GM23248 (cell line): ENCODE measurements at regions not wholly inside any gene's neighbourhood (a gene's known extent, or its start where the extent isn't known, plus 50 kb on each side); places are given as distances from the start of the nearest gene placed in this dataset.

Experiments used
- DNase-seq: peaks from one replicate; pipeline ENCODE4 v3.0.0-alpha.2; 2015
- H2AFZ ChIP-seq: fragments of 200-600 bp; sonication (generic); 2 replicates; pipeline ENCODE4 v1.6.1; 2016; ENCODE audit warnings: antibody characterized with exemption
- H3F3A ChIP-seq: fragments of 200-600 bp; sonication (generic); 2 replicates; pipeline ENCODE4 v1.6.1; 2016; ENCODE audit warnings: mild to moderate bottlenecking, antibody characterized with exemption, mixed run types; ENCODE audit not compliant: insufficient read depth
- H3K27ac ChIP-seq: fragments of 200-600 bp; sonication (generic); 2 replicates; pipeline ENCODE4 v1.5.1; 2016; ENCODE audit warnings: mild to moderate bottlenecking
- H3K27me3 ChIP-seq: fragments of 200-600 bp; sonication (generic); replicated peaks from 2 replicates; pipeline ENCODE4 v1.6.1; 2016; ENCODE audit warnings: mild to moderate bottlenecking; ENCODE audit not compliant: insufficient read depth
- H3K36me3 ChIP-seq: fragments of 200-600 bp; sonication (generic); 2 replicates; pipeline ENCODE4 v1.6.1; 2016; ENCODE audit warnings: low read depth, mild to moderate bottlenecking
- H3K4me1 ChIP-seq: fragments of 200-600 bp; sonication (generic); 2 replicates; pipeline ENCODE4 v1.6.1; 2016; ENCODE audit warnings: mild to moderate bottlenecking; ENCODE audit not compliant: insufficient read depth
- H3K4me2 ChIP-seq: fragments of 200-600 bp; sonication (generic); one replicate; pipeline ENCODE4 v1.6.1; 2016; ENCODE audit warnings: mild to moderate bottlenecking; ENCODE audit not compliant: unreplicated experiment
- H3K4me3 ChIP-seq: fragments of 200-600 bp; sonication (generic); 2 replicates; pipeline ENCODE4 v1.5.1; 2016; ENCODE audit warnings: mild to moderate bottlenecking
- H3K79me2 ChIP-seq: fragments of 200-600 bp; sonication (generic); 2 replicates; pipeline ENCODE4 v1.6.1; 2016; ENCODE audit warnings: mild to moderate bottlenecking; ENCODE audit not compliant: insufficient read depth
- H3K9ac ChIP-seq: fragments of 200-600 bp; sonication (generic); 2 replicates; pipeline ENCODE4 v1.6.1; 2016; ENCODE audit warnings: mild to moderate bottlenecking
- H3K9me2 ChIP-seq: fragments of 200-600 bp; sonication (generic); 2 replicates; pipeline ENCODE4 v1.6.1; 2016; ENCODE audit warnings: mixed run types, mild to moderate bottlenecking, moderate library complexity; ENCODE audit not compliant: insufficient read depth
- H3K9me3 ChIP-seq: fragments of 200-600 bp; sonication (generic); one replicate; pipeline ENCODE4 v1.6.1; 2017; ENCODE audit warnings: low read depth
- H4K20me1 ChIP-seq: fragments of 200-600 bp; sonication (generic); 2 replicates; pipeline ENCODE4 v1.6.0; 2016; ENCODE audit not compliant: insufficient read depth
- EZH2 ChIP-seq: fragments of 200-600 bp; sonication (generic); IDR thresholded peaks from 2 replicates; pipeline ENCODE4 v1.6.1; 2018; ENCODE audit warnings: antibody characterized with exemption, mild to moderate bottlenecking; ENCODE audit not compliant: insufficient read depth, poor library complexity, severe bottlenecking
- EZH2phosphoT487 ChIP-seq: fragments of 200-600 bp; sonication (generic); IDR thresholded peaks from 2 replicates; pipeline ENCODE4 v1.6.1; 2018; ENCODE audit warnings: antibody characterized with exemption, moderate library complexity, mild to moderate bottlenecking, low read depth; ENCODE audit not compliant: insufficient read depth
- WGBS, 2 experiments: methylation state at CpG; one replicate each; pipeline ENCODE4 v1.1.6; 2015 to 2017; ENCODE audit warnings: low lambda C conversion rate in 2 of 2, low coverage in 1 of 2; ENCODE audit errors: missing lambda C conversion rate in 2 of 2; 5-methylcytosine and 5-hydroxymethylcytosine counted together
- in situ Hi-C: fragments of 300-500 bp; cut with MboI; formaldehyde crosslinking; loops from 2 replicates; pipeline ENCODE4 v1.15.0; 2020

DNA sequence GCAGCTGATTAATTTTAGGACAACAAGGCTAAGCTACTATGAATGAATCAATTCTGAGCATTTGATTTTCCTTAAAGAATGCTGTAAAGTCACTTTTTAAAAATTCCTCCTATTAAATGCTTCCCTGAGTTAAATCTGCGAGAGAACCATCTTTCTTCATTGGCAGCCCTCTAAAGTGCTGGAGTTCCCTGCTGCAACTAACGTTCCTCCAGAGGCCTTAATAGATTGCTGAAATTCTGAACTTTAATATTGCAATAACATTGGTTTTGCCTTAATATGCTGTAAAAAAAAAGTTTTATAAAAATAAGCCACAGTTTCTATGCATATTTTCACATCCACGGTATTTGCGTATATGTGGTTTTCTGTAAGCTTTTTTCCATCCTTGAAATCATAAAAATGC is 298.0 kb upstream of the PIK3R1 start:
- no peak overlapping the region for H3K27ac ChIP-seq

DNA sequence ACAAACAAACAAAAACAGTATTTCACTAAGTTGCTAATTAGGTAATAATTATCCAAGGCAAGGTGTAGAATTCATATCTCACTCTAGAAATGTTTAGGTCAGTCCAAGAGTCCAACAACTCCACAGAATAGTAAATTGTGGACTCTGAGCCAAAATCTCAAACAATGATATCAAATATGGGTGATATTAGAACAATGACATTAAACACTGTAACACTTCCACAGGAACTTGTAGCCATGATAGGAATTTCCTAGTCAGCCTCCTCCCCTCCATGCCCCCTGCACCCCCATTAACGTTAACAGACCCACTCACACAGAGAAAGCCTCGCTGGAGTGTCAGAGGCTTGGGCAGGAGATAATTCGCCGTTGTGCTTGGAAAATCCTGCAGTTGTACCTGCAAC is 305.0 kb upstream of the PIK3R1 start:
- in situ Hi-C loops, result no loop called here
- Histone ChIP-seq H3K9me3 (no peaks in the 10 kb centered on the region), H3K9ac (no peak overlapping the region), H3K4me2 (no peak overlapping the region), H3K9me2 (no peaks in the 10 kb centered on the region), H3K27ac (no peak overlapping the region), H4K20me1 (no peaks in the 10 kb centered on the region), H3K36me3 (no peaks in the 10 kb centered on the region), H3K27me3 (no peaks in the 10 kb centered on the region), H3K4me1 (no peaks in the 10 kb centered on the region), H3K79me2 (no peaks in the 10 kb centered on the region), H3F3A (no peaks in the 10 kb centered on the region), H2AFZ (no peak overlapping the region), H3K4me3 (no peak overlapping the region)
- no peak for TF ChIP-seq EZH2phosphoT487
- no peak for TF ChIP-seq EZH2
- 79 to 82% methylated on average over 4 of the region's 4 CpGs for WGBS, 2 experiments
- DNase-seq, result no peak

More for the DNA sequence above, 298.0 kb upstream of the PIK3R1 start:
- Histone ChIP-seq H3K4me1 (no peaks in the 10 kb centered on the region), H3K4me2 (no peak overlapping the region), H3K9me2 (no peaks in the 10 kb centered on the region), H3K9me3 (no peaks in the 10 kb centered on the region), H3K9ac (no peak overlapping the region), H3K4me3 (no peak overlapping the region), H4K20me1 (no peaks in the 10 kb centered on the region), H3F3A (no peaks in the 10 kb centered on the region), H3K36me3 (no peaks in the 10 kb centered on the region), H3K79me2 (no peaks in the 10 kb centered on the region), H3K27me3 (no peaks in the 10 kb centered on the region), H2AFZ (no peak overlapping the region)
- in situ Hi-C loops, result no loop called here
- DNase-seq, result no peak
- TF ChIP-seq EZH2phosphoT487 (no peak), EZH2 (no peak)
- 63 to 64% methylated on average over 4 of the region's 4 CpGs for WGBS, 2 experiments

DNA sequence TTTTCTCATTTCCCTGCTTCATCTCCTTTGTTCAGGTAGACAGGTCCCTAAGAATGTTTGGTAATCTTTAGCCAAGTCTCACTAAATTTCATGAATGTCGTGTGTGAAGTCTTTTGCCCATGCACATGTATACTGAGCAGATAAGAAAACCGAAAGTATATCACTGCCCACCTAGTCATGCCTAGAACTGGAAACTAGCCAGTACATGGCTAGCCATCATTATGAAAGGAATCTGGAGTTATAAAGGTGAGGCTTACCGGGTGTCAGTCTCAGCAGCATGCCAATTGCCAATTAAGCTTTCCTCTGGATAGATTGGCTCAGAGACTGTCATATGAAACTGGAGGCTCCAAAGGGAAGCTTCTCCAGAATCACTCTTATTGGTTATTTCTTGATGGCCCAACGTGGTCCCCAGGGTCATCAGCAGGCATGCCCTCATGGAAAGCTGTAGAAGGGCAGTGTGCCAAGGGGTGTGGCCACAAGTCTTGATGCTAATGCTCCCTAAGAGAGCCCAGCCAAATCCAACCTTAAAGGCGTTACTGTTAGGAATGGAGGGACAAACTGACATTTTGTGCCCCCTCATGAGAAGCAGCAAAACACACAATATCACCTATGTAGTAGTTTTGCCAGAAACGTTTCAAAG is 307.3 kb upstream of the PIK3R1 start:
- DNase-seq, result no peak

DNA sequence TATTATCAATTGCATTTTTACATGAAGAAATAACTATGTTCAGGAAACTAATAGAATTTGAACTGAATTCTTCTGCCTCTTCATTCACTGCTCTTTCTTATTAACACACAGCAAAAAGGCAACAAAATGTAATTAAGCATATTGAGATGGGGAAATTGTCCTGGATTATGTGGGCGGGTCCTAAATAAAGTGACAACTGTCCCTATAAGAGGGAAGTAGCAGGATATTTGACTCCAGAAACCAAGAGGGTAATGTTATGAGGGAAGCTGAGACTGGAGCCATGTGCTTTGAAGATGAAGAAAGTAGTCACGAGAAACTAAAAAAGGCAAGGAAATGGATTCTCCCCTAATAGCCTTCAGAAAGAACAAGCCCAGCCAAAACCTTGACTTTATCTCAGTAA is 311.2 kb upstream of the PIK3R1 start:
- Histone ChIP-seq H3K4me2 (no peak overlapping the region), H4K20me1 (no peaks in the 10 kb centered on the region), H3F3A (no peaks in the 10 kb centered on the region), H3K9ac (no peak overlapping the region), H3K4me3 (no peak overlapping the region), H3K9me3 (no peaks in the 10 kb centered on the region), H2AFZ (no peak overlapping the region), H3K4me1 (no peaks in the 10 kb centered on the region), H3K36me3 (no peaks in the 10 kb centered on the region), H3K27me3 (no peaks in the 10 kb centered on the region), H3K79me2 (no peaks in the 10 kb centered on the region), H3K27ac (no peak overlapping the region), H3K9me2 (no peaks in the 10 kb centered on the region)
- TF ChIP-seq EZH2phosphoT487, result no peak
- no peak for TF ChIP-seq EZH2
- DNase-seq, result no peak
- 82 to 87% methylated on average over 2 of the region's 2 CpGs for WGBS, 2 experiments
- in situ Hi-C loops, result no loop called here

More for the DNA sequence above, 307.3 kb upstream of the PIK3R1 start:
- H3K9ac ChIP-seq, result no peak overlapping the region
- no peaks in the 10 kb centered on the region for H3K4me1 ChIP-seq
- no peaks in the 10 kb centered on the region for H3F3A ChIP-seq
- no peak overlapping the region for H3K4me3 ChIP-seq
- H2AFZ ChIP-seq, result no peak overlapping the region
- 70 to 78% methylated on average over 6 of the region's 6 CpGs for WGBS, 2 experiments
- H4K20me1 ChIP-seq, result no peaks in the 10 kb centered on the region
- no peaks in the 10 kb centered on the region for H3K27me3 ChIP-seq
- in situ Hi-C loops, result no loop called here
- H3K9me3 ChIP-seq, result no peaks in the 10 kb centered on the region
- H3K27ac ChIP-seq, result no peak overlapping the region
- H3K4me2 ChIP-seq, result no peak overlapping the region
- H3K79me2 ChIP-seq, result no peaks in the 10 kb centered on the region
- TF ChIP-seq EZH2, result no peak
- TF ChIP-seq EZH2phosphoT487, result no peak
- no peaks in the 10 kb centered on the region for H3K9me2 ChIP-seq
- no peaks in the 10 kb centered on the region for H3K36me3 ChIP-seq

DNA sequence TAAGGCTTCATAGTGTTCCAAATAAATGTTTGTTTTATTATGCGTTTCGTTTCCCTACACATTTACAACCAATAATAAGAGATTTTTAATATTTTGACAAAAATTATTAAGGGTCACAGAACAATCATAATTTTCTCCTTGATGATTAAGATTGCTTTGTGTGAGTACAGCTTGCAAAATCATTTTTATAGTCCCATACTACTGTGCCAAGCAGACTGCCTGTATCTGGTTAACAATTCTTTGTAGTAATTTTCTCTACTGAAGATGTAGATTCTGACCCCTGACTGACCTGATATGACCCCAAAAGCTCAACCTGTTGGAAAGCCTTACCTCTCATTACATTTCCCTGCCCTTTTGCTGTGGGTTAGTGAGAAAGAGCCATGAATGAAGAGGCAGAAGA is 311.9 kb upstream of the PIK3R1 start:
- in situ Hi-C loops, result no loop called here
- no peaks in the 10 kb centered on the region for H3K27me3 ChIP-seq
- no peak overlapping the region for H3K9ac ChIP-seq
- TF ChIP-seq EZH2phosphoT487 (no peak), EZH2 (no peak)
- H3F3A ChIP-seq, result no peaks in the 10 kb centered on the region
- no peaks in the 10 kb centered on the region for H4K20me1 ChIP-seq
- no peak overlapping the region for H2AFZ ChIP-seq
- H3K9me2 ChIP-seq, result no peaks in the 10 kb centered on the region
- H3K79me2 ChIP-seq, result no peaks in the 10 kb centered on the region
- no peak for DNase-seq
- H3K4me2 ChIP-seq, result no peak overlapping the region
- H3K4me3 ChIP-seq, result no peak overlapping the region
- H3K36me3 ChIP-seq, result no peaks in the 10 kb centered on the region
- 47 to 63% methylated on average over 2 of the region's 2 CpGs for WGBS, 2 experiments
- no peak overlapping the region for H3K27ac ChIP-seq
- no peaks in the 10 kb centered on the region for H3K4me1 ChIP-seq
- no peaks in the 10 kb centered on the region for H3K9me3 ChIP-seq
